ENCODE measurements at regions not wholly inside any gene's neighbourhood (a gene's known extent, or its start where the extent isn't known, plus 50 kb on each side); places are given as distances from the start of the nearest gene placed in this dataset.

DNA sequence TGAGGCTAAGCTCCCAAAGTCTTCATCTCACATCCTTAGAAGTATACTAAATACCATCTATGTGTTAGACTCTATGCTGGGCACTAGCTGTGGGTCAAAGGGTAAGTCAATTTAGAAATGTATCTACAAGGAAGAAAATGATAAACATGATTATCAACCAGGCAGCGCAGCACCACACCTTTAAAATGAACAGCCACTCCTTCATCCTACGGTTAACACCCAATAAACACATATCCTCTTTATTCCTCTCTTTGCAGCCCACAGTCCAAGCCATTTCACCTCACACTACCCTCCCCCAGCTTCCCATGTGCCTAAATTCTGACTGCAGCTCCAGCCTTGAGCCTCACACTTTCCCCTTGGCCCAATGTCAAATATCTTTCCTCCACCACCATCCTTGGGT is 362.6 kb downstream of the FGFR2 start:
- H3K4me3 ChIP-seq (replicated peaks in 1 of 2; ENCODE audit: low read depth in 2 of 2, low read length in 2 of 2), result no peak overlapping the region
- DNase-seq (ENCODE audit: low read depth in 2 of 2), result no peak
- no peak for TF ChIP-seq CTCF (IDR thresholded peaks at IDR 0.05; ENCODE audit: low read depth, low read length)

DNA sequence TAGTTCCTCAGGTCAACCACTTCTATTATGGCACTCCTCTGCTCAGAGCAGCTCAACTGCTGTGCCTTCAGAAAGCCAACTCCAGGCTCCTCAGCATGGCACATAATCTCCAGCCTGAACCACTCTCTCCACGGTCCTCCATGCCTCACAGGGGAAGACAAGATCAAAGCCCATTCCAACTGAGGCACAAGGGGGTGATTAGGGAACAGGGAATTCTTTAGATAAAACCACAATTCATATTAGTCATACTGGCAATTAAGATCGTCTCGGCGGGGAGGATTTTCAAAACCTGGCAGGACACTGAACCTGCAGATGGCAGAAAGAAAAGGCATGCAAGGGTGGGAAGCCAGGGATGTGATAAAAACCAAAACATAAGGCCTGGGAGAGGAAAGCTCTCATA is 361.6 kb downstream of the FGFR2 start:
- H3K4me3 ChIP-seq (replicated peaks in 1 of 2; ENCODE audit: low read depth in 2 of 2, low read length in 2 of 2), result no peak overlapping the region
- DNase-seq (ENCODE audit: low read depth in 2 of 2), result no peak
- no peak for TF ChIP-seq CTCF (IDR thresholded peaks at IDR 0.05; ENCODE audit: low read depth, low read length)

DNA sequence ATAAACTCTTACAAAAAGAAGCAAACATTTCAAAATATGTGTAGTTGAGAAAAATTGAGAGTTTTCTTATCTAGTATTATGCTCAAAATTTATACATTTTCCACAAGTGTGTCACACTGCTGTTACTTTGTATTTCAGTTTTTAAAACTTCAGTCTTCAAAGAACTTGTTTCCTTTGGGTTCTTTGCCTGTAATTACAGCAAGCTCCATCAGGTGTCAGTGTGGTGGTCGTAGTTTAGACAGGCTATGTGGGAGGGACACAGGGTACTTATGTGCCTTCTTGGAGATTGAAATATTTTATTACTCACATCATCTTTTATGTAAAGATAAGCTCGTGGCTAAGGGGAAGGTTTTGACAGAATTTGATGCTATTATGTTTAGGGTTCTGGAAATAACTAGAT is 360.5 kb downstream of the FGFR2 start:
- DNase-seq (ENCODE audit: low read depth in 2 of 2), result no peak
- TF ChIP-seq CTCF (IDR thresholded peaks at IDR 0.05; ENCODE audit: low read depth, low read length), result no peak
- no peak overlapping the region for H3K4me3 ChIP-seq (replicated peaks in 1 of 2; ENCODE audit: low read depth in 2 of 2, low read length in 2 of 2)

- no peak for TF ChIP-seq CTCF (IDR thresholded peaks at IDR 0.05; ENCODE audit: low read depth, low read length)
- no peak overlapping the region for H3K4me3 ChIP-seq (replicated peaks in 1 of 2; ENCODE audit: low read depth in 2 of 2, low read length in 2 of 2)
- DNase-seq (ENCODE audit: low read depth in 2 of 2), result no peak
Measured at GRCh38 chr10:121240011-121240410, 358.2 kb downstream of the FGFR2 start.

DNA sequence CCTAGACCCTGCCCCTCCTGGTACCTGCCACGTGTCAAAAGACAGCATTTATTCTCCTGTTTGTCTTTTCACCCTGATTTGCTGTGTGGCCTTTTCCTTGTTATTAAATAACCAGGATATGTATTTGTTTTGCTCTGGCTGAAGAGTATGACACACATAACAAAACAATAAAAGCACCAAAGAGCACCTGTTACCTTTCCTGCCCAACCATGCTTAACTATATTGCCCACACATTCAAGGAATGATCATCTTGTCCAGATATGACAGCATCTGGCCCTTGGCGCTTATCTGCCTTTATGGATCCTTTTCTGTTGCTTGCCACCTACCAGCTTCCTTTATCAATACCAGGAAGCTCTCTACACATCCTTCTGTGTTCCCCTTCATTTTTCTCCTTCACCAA is 357.7 kb downstream of the FGFR2 start:
- no peak overlapping the region for H3K4me3 ChIP-seq (replicated peaks in 1 of 2; ENCODE audit: low read depth in 2 of 2, low read length in 2 of 2)
- DNase-seq (ENCODE audit: low read depth in 2 of 2), result no peak
- TF ChIP-seq CTCF (IDR thresholded peaks at IDR 0.05; ENCODE audit: low read depth, low read length), result no peak

DNA sequence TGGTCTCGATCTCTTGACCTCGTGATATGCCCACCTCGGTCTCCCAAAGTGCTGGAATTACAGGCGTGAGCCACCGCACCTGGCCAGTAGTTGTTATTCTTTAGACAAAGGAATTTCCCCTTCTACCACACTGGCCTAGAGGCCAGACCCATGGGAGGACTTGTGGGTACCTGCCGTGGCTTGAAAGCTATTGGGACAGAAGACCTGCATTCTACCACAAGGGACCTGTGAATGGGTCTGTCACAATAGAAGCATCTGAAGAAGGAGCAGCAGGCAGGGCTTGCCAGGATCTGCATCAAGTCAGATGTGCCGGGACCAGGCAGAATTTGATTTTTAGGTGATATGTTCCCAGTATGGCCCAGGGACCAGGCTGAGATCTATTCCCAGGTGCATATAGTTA is 356.9 kb downstream of the FGFR2 start:
- DNase-seq (ENCODE audit: low read depth in 2 of 2), result no peak
- H3K4me3 ChIP-seq (replicated peaks in 1 of 2; ENCODE audit: low read depth in 2 of 2, low read length in 2 of 2), result no peak overlapping the region
- TF ChIP-seq CTCF (IDR thresholded peaks at IDR 0.05; ENCODE audit: low read depth, low read length), result no peak

Measured in cardiac fibroblast (primary cell).